ENCODE measurements at regions not wholly inside any gene's neighbourhood (a gene's known extent, or its start where the extent isn't known, plus 50 kb on each side); places are given as distances from the start of the nearest gene placed in this dataset.

GRCh38 chr12:125355614-125356013, 290.4 kb downstream of the AACS start:
- H3K9me3 Mint-ChIP-seq, result peaks cover 25% of the 10 kb centered on the region
- H3K36me3 Mint-ChIP-seq (ENCODE audit: low read depth), result peaks cover 66% of the 10 kb centered on the region
- DNase-seq (ENCODE audit: low spot score) (no peak), ATAC-seq (no peak)
- H3K4me1 Mint-ChIP-seq, result peaks cover 14% of the 10 kb centered on the region
- H3K27me3 ChIP-seq (ENCODE audit: insufficient read depth), result no peaks in the 10 kb centered on the region
- H3K27ac Mint-ChIP-seq, result no peak overlapping the region
- peaks cover 19% of the 10 kb centered on the region; the same call in 1 of the 2 replicates for H3K79me2 ChIP-seq (replicated peaks; ENCODE audit: insufficient read depth)
- peaks cover 1% of the 10 kb centered on the region for H3K27me3 Mint-ChIP-seq (ENCODE audit: insufficient read depth, low read depth, poor library complexity)
- H3K9me2 ChIP-seq (ENCODE audit: insufficient read depth), result no peaks in the 10 kb centered on the region
- no peaks in the 10 kb centered on the region for H3K4me1 ChIP-seq (ENCODE audit: insufficient read depth)
- TF ChIP-seq CTCF (conservative IDR thresholded peaks at IDR 0.05; ENCODE audit: low read depth in 2 of 2), result no peak
- TF ChIP-seq STAT1 (IDR thresholded peaks at IDR 0.05; ENCODE audit: unreplicated experiment), result no peak
- no peak for TF ChIP-seq POLR2AphosphoS5 (IDR thresholded peaks at IDR 0.05; ENCODE audit: low read depth)
- TF ChIP-seq, protein P1, sequence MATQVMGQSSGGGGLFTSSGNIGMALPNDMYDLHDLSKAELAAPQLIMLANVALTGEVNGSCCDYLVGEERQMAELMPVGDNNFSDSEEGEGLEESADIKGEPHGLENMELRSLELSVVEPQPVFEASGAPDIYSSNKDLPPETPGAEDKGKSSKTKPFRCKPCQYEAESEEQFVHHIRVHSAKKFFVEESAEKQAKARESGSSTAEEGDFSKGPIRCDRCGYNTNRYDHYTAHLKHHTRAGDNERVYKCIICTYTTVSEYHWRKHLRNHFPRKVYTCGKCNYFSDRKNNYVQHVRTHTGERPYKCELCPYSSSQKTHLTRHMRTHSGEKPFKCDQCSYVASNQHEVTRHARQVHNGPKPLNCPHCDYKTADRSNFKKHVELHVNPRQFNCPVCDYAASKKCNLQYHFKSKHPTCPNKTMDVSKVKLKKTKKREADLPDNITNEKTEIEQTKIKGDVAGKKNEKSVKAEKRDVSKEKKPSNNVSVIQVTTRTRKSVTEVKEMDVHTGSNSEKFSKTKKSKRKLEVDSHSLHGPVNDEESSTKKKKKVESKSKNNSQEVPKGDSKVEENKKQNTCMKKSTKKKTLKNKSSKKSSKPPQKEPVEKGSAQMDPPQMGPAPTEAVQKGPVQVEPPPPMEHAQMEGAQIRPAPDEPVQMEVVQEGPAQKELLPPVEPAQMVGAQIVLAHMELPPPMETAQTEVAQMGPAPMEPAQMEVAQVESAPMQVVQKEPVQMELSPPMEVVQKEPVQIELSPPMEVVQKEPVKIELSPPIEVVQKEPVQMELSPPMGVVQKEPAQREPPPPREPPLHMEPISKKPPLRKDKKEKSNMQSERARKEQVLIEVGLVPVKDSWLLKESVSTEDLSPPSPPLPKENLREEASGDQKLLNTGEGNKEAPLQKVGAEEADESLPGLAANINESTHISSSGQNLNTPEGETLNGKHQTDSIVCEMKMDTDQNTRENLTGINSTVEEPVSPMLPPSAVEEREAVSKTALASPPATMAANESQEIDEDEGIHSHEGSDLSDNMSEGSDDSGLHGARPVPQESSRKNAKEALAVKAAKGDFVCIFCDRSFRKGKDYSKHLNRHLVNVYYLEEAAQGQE (IDR thresholded peaks at IDR 0.05; ENCODE audit: unreplicated experiment), result no peak
- TF ChIP-seq ETS1 (IDR thresholded peaks at IDR 0.05), result no peak
- TF ChIP-seq ZNF114 (CRISPR knock-in tag; IDR thresholded peaks at IDR 0.05), result no peak
- no peak for TF ChIP-seq CREB1 (CRISPR knock-in tag; IDR thresholded peaks at IDR 0.05; ENCODE audit: low read depth)
- TF ChIP-seq EZH2phosphoT487 (IDR thresholded peaks at IDR 0.05; ENCODE audit: unreplicated experiment), result no peak
- no peaks in the 10 kb centered on the region for H3F3A ChIP-seq (replicated peaks; ENCODE audit: low read depth)
- no peak overlapping the region for H2AFZ ChIP-seq
- H3K36me3 ChIP-seq (ENCODE audit: insufficient read depth), result no peaks in the 10 kb centered on the region
- H4K20me1 ChIP-seq (replicated peaks; ENCODE audit: insufficient read depth), result no peaks in the 10 kb centered on the region
- no peak overlapping the region for H3K27ac ChIP-seq (ENCODE audit: low read depth)
- no peak overlapping the region for H3K4me3 ChIP-seq
- H3K4me2 ChIP-seq, result no peak overlapping the region
- no peak overlapping the region for H3K4me3 Mint-ChIP-seq

GRCh38 chr12:125356111-125356510, 290.9 kb downstream of the AACS start:
- H3K4me1 Mint-ChIP-seq, result peaks cover 12% of the 10 kb centered on the region; the same call in 2 of the 3 replicates
- no peak for TF ChIP-seq CTCF (conservative IDR thresholded peaks at IDR 0.05; ENCODE audit: low read depth in 2 of 2)
- no peak for TF ChIP-seq JUNB (IDR thresholded peaks at IDR 0.05; ENCODE audit: unreplicated experiment)
- TF ChIP-seq CREB1 (CRISPR knock-in tag; IDR thresholded peaks at IDR 0.05; ENCODE audit: low read depth), result no peak
- TF ChIP-seq ZNF114 (CRISPR knock-in tag; IDR thresholded peaks at IDR 0.05), result no peak
- no peak for TF ChIP-seq ETS1 (IDR thresholded peaks at IDR 0.05)
- TF ChIP-seq STAT1 (IDR thresholded peaks at IDR 0.05; ENCODE audit: unreplicated experiment), result no peak
- no peak for TF ChIP-seq ZNF331 (CRISPR knock-in tag; IDR thresholded peaks at IDR 0.05; ENCODE audit: low read depth)
- no peak for TF ChIP-seq EZH2phosphoT487 (IDR thresholded peaks at IDR 0.05; ENCODE audit: unreplicated experiment)

More at GRCh38 chr12:125356111-125356510, 290.9 kb downstream of the AACS start:
- Histone ChIP-seq H3K79me2 (replicated peaks; ENCODE audit: insufficient read depth) (peaks cover 19% of the 10 kb centered on the region; the same call in 1 of the 2 replicates), H4K20me1 (replicated peaks; ENCODE audit: insufficient read depth) (no peaks in the 10 kb centered on the region), H3K4me1 (ENCODE audit: insufficient read depth) (no peaks in the 10 kb centered on the region), H3K9me2 (ENCODE audit: insufficient read depth) (no peaks in the 10 kb centered on the region), H3K27ac (ENCODE audit: low read depth) (no peak overlapping the region), H2AFZ (no peak overlapping the region), H3K4me2 (no peak overlapping the region), H3K36me3 (ENCODE audit: insufficient read depth) (no peaks in the 10 kb centered on the region), H3K4me3 (no peak overlapping the region), H3F3A (replicated peaks; ENCODE audit: low read depth) (no peaks in the 10 kb centered on the region), H3K27me3 (ENCODE audit: insufficient read depth) (no peaks in the 10 kb centered on the region)
- H3K9me3 Mint-ChIP-seq, result peaks cover 21% of the 10 kb centered on the region
- DNase-seq (ENCODE audit: low spot score) (no peak), ATAC-seq (no peak)
- no peak overlapping the region for H3K27ac Mint-ChIP-seq
- H3K27me3 Mint-ChIP-seq (ENCODE audit: insufficient read depth, low read depth, poor library complexity), result peaks cover 1% of the 10 kb centered on the region
- H3K36me3 Mint-ChIP-seq (ENCODE audit: low read depth), result peaks cover 61% of the 10 kb centered on the region
- H3K4me3 Mint-ChIP-seq, result no peak overlapping the region
